Hepatocyte (in vitro differentiated cells): ENCODE measurements at regions not wholly inside any gene's neighbourhood (a gene's known extent, or its start where the extent isn't known, plus 50 kb on each side); places are given as distances from the start of the nearest gene placed in this dataset.

ENCODE experiments used
- CTCF ChIP-seq: fragments of 200-600 bp; sonication (generic); IDR thresholded peaks from 2 replicates; pipeline ENCODE4 v1.5.1; 2016; ENCODE audit warnings: antibody characterized with exemption, mild to moderate bottlenecking; ENCODE audit not compliant: poor library complexity
- EZH2phosphoT487 ChIP-seq: fragments of 200-600 bp; sonication (generic); IDR thresholded peaks from one replicate; pipeline ENCODE4 v1.6.1; 2018; ENCODE audit warnings: antibody characterized with exemption, mild to moderate bottlenecking, low read depth, moderate library complexity; ENCODE audit not compliant: unreplicated experiment, severe bottlenecking

GRCh38 chr10:28808693-28809092 lies 131.4 kb downstream of the BAMBI start:
- TF ChIP-seq EZH2phosphoT487 (no peak), CTCF (no peak)
